HEK293 (cell line): ENCODE measurements at regions not wholly inside any gene's neighbourhood (a gene's known extent, or its start where the extent isn't known, plus 50 kb on each side); places are given as distances from the start of the nearest gene placed in this dataset.
"Not testable (repeated sequence)": the region's sequence is repeated elsewhere in the genome, so short reads cannot be mapped to it uniquely, and the experiment has no call there.

Experiments used
- CTCF ChIP-seq: fragments of 450-650 bp; formaldehyde crosslinking; IDR thresholded peaks from 2 replicates; pipeline ENCODE4 v1.5.1; 2016; ENCODE audit warnings: missing biosample characterization, missing genetic modification characterization
- MZF1 ChIP-seq: fragments of 450-650 bp; formaldehyde crosslinking; IDR thresholded peaks from 2 replicates; pipeline ENCODE4 v1.5.1; 2017; ENCODE audit warnings: missing biosample characterization, missing genetic modification characterization, borderline replicate concordance
- YY1 ChIP-seq: fragments of 450-650 bp; formaldehyde crosslinking; IDR thresholded peaks from 2 replicates; pipeline ENCODE4 v1.5.1; 2018; ENCODE audit warnings: missing biosample characterization, missing genetic modification characterization
- ZBTB21 ChIP-seq: fragments of 450-650 bp; formaldehyde crosslinking; IDR thresholded peaks from 2 replicates; pipeline ENCODE4 v1.5.1; 2017; ENCODE audit warnings: missing biosample characterization, missing genetic modification characterization
- ZNF10 ChIP-seq: fragments of 450-650 bp; formaldehyde crosslinking; IDR thresholded peaks from 2 replicates; pipeline ENCODE4 v1.5.1; 2017; ENCODE audit warnings: missing biosample characterization, missing genetic modification characterization
- ZNF23 ChIP-seq: fragments of 450-650 bp; formaldehyde crosslinking; IDR thresholded peaks from 2 replicates; pipeline ENCODE4 v1.5.1; 2016; ENCODE audit warnings: missing biosample characterization, missing genetic modification characterization, borderline replicate concordance
- ZNF24 ChIP-seq: fragments of 450-650 bp; formaldehyde crosslinking; IDR thresholded peaks from 2 replicates; pipeline ENCODE4 v1.5.1; 2016; ENCODE audit warnings: missing biosample characterization, missing genetic modification characterization
- ZNF37A ChIP-seq: fragments of 450-650 bp; IDR thresholded peaks from 2 replicates; pipeline ENCODE4 v1.5.1; 2018; ENCODE audit warnings: missing biosample characterization, missing genetic modification characterization
- ZNF394 ChIP-seq: fragments of 450-650 bp; formaldehyde crosslinking; IDR thresholded peaks from 2 replicates; pipeline ENCODE4 v1.5.1; 2016; ENCODE audit warnings: missing biosample characterization, missing genetic modification characterization, mild to moderate bottlenecking, moderate library complexity, borderline replicate concordance
- ZNF629 ChIP-seq: fragments of 450-650 bp; formaldehyde crosslinking; IDR thresholded peaks from 2 replicates; pipeline ENCODE4 v1.5.1; 2017; ENCODE audit warnings: missing biosample characterization, missing genetic modification characterization
- ZNF76 ChIP-seq: fragments of 450-650 bp; formaldehyde crosslinking; IDR thresholded peaks from 2 replicates; pipeline ENCODE4; 2016; ENCODE audit warnings: low read depth, missing biosample characterization, missing genetic modification characterization, borderline replicate concordance
- ZSCAN4 ChIP-seq: fragments of 450-650 bp; formaldehyde crosslinking; IDR thresholded peaks from 2 replicates; pipeline ENCODE4 v1.5.1; 2017; ENCODE audit warnings: missing biosample characterization, missing genetic modification characterization

- TF ChIP-seq CTCF; YY1 (tag by site-specific recombination); ZNF23; ZNF37A (tag by site-specific recombination); ZNF394 (tag by site-specific recombination); ZNF76; ZNF10; ZNF629 (tag by site-specific recombination); MZF1 (tag by site-specific recombination); ZBTB21 (tag by site-specific recombination); ZSCAN4 (tag by site-specific recombination); ZNF24 (tag by site-specific recombination): not testable (repeated sequence)
Observed at GRCh38 chr17:62137734-62138624, 72.9 kb upstream of the MED13 start.
